GM04504 (cell line): ENCODE measurements at regions not wholly inside any gene's neighbourhood (a gene's known extent, or its start where the extent isn't known, plus 50 kb on each side); places are given as distances from the start of the nearest gene placed in this dataset.
"Not testable (repeated sequence)": the region's sequence is repeated elsewhere in the genome, so short reads cannot be mapped to it uniquely, and the experiment has no call there.

Experiments
- DNase-seq: peaks from one replicate; pipeline ENCODE4 v3.0.0-alpha.2; 2012; ENCODE audit warnings: low read depth

- DNase-seq: no peak
These were observed 436.4 kb downstream of the SOX9 start for GRCh38 chr17:72556944-72557826.

GRCh38 chr17:72558971-72559476, 438.2 kb downstream of the SOX9 start:
- DNase-seq: no peak

GRCh38 chr17:72560303-72561247, 439.8 kb downstream of the SOX9 start:
- DNase-seq: no peak

- no peak for DNase-seq
These were observed 440.4 kb downstream of the SOX9 start for GRCh38 chr17:72561266-72561665.

- DNase-seq: no peak
These were observed 440.9 kb downstream of the SOX9 start for GRCh38 chr17:72561680-72562079.

- no peak for DNase-seq
These were observed 441.9 kb downstream of the SOX9 start for GRCh38 chr17:72562615-72563188.

- DNase-seq: no peak
These were observed 443.1 kb downstream of the SOX9 start for GRCh38 chr17:72563952-72564351.

GRCh38 chr17:72565006-72565405, 444.2 kb downstream of the SOX9 start:
- no peak for DNase-seq

GRCh38 chr17:72565758-72566157, 444.9 kb downstream of the SOX9 start:
- DNase-seq: no peak

GRCh38 chr17:72566671-72567484, 446.1 kb downstream of the SOX9 start:
- no peak for DNase-seq

- DNase-seq: no peak
These were observed 447.0 kb downstream of the SOX9 start for GRCh38 chr17:72567774-72568173.

GRCh38 chr17:72569148-72569946, 448.5 kb downstream of the SOX9 start:
- DNase-seq: no peak

- DNase-seq: no peak
These were observed 451.1 kb downstream of the SOX9 start for GRCh38 chr17:72571813-72572396.

GRCh38 chr17:72572604-72573491, 452.0 kb downstream of the SOX9 start:
- DNase-seq: no peak

GRCh38 chr17:72573492-72573801, 452.6 kb downstream of the SOX9 start:
- DNase-seq: not testable (repeated sequence)

GRCh38 chr17:72574675-72575510, 454.1 kb downstream of the SOX9 start:
- DNase-seq: no peak

- DNase-seq: no peak
These were observed 454.9 kb downstream of the SOX9 start for GRCh38 chr17:72575542-72576233.

- DNase-seq: no peak
These were observed 455.5 kb downstream of the SOX9 start for GRCh38 chr17:72576289-72576759.
